Activated T-cell treated with anti-CD3 and anti-CD28 coated beads, Interleukin-2, amount 50 U/mL, for 24 hours (primary cell): ENCODE measurements at regions not wholly inside any gene's neighbourhood (a gene's known extent, or its start where the extent isn't known, plus 50 kb on each side); places are given as distances from the start of the nearest gene placed in this dataset.
"Not testable (repeated sequence)": the region's sequence is repeated elsewhere in the genome, so short reads cannot be mapped to it uniquely, and the experiment has no call there.

Source experiments
- DNase-seq: peaks from one replicate; pipeline ENCODE4 v3.0.0-alpha.2; 2020
- H3K27ac Mint-ChIP-seq: 2 replicates; pipeline ENCODE4 v1.8.0; 2020; ENCODE audit warnings: mild to moderate bottlenecking, mixed read lengths
- H3K27me3 Mint-ChIP-seq: 2 replicates; pipeline ENCODE4 v1.8.0; 2020; ENCODE audit warnings: mixed read lengths
- H3K36me3 Mint-ChIP-seq: 2 replicates; pipeline ENCODE4 v1.8.0; 2020; ENCODE audit warnings: low read depth, mixed read lengths
- H3K4me1 Mint-ChIP-seq: 2 replicates; pipeline ENCODE4 v1.8.0; 2020; ENCODE audit warnings: low read depth, mixed read lengths
- H3K4me3 Mint-ChIP-seq: 2 replicates; pipeline ENCODE4 v1.8.0; 2020; ENCODE audit warnings: mild to moderate bottlenecking, moderate library complexity, mixed read lengths
- H3K9me3 Mint-ChIP-seq: 2 replicates; pipeline ENCODE4 v1.8.0; 2020; ENCODE audit warnings: mixed read lengths

DNA sequence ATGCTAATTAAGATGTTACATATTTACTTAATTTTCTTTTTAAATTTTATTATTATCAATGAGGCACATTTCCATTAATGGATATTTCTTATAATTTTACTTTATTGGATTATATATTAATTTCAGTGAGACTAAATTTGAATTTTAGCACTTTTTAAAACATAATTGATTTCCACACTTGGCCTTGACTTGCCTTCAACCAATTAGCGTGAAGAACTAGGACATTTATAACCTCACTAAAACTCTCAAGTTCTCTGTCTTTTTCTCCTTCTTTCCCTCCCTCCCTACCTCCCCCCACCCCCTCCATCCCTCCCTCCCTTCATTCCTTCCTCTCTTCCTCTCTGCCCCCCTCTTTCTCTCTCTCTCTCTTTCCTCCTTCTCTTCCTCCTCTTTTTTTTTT, 1618.1 kb downstream of the C4orf33 start:
- H3K4me1 Mint-ChIP-seq = no peaks in the 10 kb centered on the region
- no peak overlapping the region for H3K27ac Mint-ChIP-seq
- no peak overlapping the region for H3K4me3 Mint-ChIP-seq
- H3K36me3 Mint-ChIP-seq = no peaks in the 10 kb centered on the region
- H3K9me3 Mint-ChIP-seq = peaks cover 9% of the 10 kb centered on the region
- DNase-seq = no peak
- no peaks in the 10 kb centered on the region for H3K27me3 Mint-ChIP-seq

DNA sequence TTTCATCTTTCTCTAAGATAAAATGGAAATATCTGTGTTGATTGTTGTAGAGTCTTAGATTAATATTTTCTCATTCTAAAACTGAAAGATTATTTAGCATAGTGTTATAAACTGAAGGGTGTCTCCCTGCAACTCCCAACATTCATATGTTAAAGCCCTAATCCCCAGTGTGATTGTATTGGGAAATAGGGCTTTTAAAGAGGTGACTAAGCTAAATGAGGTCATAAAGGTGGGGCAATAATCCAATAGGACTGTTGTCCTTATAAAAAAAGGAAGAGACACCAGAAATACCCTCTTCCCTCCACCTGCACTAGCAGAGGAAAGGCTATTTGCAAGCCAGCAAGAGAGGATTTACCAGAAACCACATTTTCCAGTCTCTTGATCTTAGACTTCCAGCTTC, 1626.4 kb downstream of the C4orf33 start:
- Mint-ChIP-seq H3K4me3 (no peak overlapping the region), H3K36me3 (no peaks in the 10 kb centered on the region), H3K27me3 (no peaks in the 10 kb centered on the region), H3K9me3 (peaks cover 4% of the 10 kb centered on the region), H3K27ac (no peak overlapping the region), H3K4me1 (no peaks in the 10 kb centered on the region)
- DNase-seq = no peak

GRCh38 chr4:130736436-130737185, 1640.7 kb downstream of the C4orf33 start:
- Mint-ChIP-seq H3K27ac (no peak overlapping the region), H3K27me3 (no peaks in the 10 kb centered on the region), H3K9me3 (peaks cover 33% of the 10 kb centered on the region), H3K4me3 (no peak overlapping the region), H3K4me1 (no peaks in the 10 kb centered on the region), H3K36me3 (no peaks in the 10 kb centered on the region)
- DNase-seq = no peak

DNA sequence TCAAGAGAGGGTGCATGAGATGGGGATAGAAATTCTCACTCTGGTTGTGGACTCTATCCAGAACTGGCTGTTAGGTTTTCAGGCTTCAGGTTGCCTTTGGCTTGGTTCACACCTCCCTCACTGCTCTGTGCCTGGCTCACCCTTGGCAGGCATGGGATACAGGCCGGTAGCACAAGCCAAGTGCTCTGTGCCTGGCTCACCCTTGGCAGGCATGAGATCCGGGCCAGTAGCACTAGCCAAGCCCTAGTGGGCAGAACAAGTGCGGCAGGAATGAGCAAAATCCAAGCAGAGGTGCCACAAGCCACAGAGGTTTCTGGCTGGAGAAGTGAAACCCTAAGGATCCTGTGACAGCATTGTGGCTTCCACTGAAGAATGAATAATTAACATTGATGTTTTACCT, 1642.3 kb downstream of the C4orf33 start:
- DNase-seq = no peak
- Mint-ChIP-seq H3K9me3 (peaks cover 29% of the 10 kb centered on the region), H3K4me3 (no peak overlapping the region), H3K4me1 (no peaks in the 10 kb centered on the region), H3K27me3 (no peaks in the 10 kb centered on the region), H3K27ac (no peak overlapping the region), H3K36me3 (no peaks in the 10 kb centered on the region)

GRCh38 chr4:130747842-130748241, 1651.9 kb downstream of the C4orf33 start:
- H3K4me1 Mint-ChIP-seq = no peaks in the 10 kb centered on the region
- no peak for DNase-seq
- H3K27ac Mint-ChIP-seq = no peak overlapping the region
- H3K36me3 Mint-ChIP-seq = no peaks in the 10 kb centered on the region
- no peak overlapping the region for H3K4me3 Mint-ChIP-seq
- H3K27me3 Mint-ChIP-seq = no peaks in the 10 kb centered on the region
- peaks cover 9% of the 10 kb centered on the region for H3K9me3 Mint-ChIP-seq

GRCh38 chr4:130753926-130754325, 1658.0 kb downstream of the C4orf33 start:
- H3K27ac Mint-ChIP-seq = no peak overlapping the region
- DNase-seq = no peak

DNA sequence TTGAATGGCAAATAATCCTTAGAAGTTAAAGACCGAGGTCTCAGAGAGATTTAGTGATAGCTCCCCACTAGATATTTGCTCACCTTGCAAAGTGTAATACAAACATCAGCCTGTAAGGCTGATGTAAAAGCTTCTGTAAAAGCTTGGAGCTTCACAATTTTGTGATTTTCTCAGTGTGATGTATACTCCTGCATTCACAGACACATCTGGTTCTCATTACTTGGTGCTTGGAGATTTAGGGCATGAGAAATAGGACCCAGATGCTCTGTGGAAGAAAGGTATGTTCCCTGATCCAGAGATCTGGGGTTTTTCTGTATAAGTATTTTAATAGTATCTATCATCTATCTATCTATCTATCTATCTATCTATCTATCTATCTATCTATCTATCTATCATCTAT, 1664.3 kb downstream of the C4orf33 start:
- Mint-ChIP-seq H3K27ac (no peak overlapping the region), H3K27me3 (no peaks in the 10 kb centered on the region), H3K4me3 (no peak overlapping the region), H3K36me3 (no peaks in the 10 kb centered on the region), H3K4me1 (no peaks in the 10 kb centered on the region), H3K9me3 (peaks cover 4% of the 10 kb centered on the region)
- no peak for DNase-seq

More at GRCh38 chr4:130753926-130754325, 1658.0 kb downstream of the C4orf33 start:
- H3K4me1 Mint-ChIP-seq = no peaks in the 10 kb centered on the region
- no peak overlapping the region for H3K4me3 Mint-ChIP-seq
- H3K27me3 Mint-ChIP-seq = no peaks in the 10 kb centered on the region
- peaks cover 8% of the 10 kb centered on the region for H3K9me3 Mint-ChIP-seq
- no peaks in the 10 kb centered on the region for H3K36me3 Mint-ChIP-seq

DNA sequence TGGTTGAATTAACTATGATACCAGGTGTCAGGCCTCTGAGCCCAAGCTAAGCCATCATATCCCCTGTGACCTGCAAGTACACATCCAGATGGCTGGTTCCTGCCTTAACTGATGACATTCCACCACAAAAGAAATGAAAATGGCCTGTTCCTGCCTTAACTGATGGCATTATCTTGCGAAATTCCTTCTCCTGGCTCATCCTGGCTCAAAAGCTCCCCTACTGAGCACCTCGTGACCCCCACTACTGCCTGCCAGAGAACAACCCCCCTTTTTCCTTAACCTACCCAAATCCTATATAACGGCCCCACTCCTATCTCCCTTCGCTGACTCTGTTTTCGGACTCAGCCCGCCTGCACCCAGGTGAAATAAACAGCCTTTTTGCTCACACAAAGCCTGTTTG, 1671.4 kb downstream of the C4orf33 start:
- DNase-seq, H3K9me3 Mint-ChIP-seq, H3K36me3 Mint-ChIP-seq, H3K4me1 Mint-ChIP-seq, H3K4me3 Mint-ChIP-seq, H3K27me3 Mint-ChIP-seq, H3K27ac Mint-ChIP-seq: not testable (repeated sequence)

DNA sequence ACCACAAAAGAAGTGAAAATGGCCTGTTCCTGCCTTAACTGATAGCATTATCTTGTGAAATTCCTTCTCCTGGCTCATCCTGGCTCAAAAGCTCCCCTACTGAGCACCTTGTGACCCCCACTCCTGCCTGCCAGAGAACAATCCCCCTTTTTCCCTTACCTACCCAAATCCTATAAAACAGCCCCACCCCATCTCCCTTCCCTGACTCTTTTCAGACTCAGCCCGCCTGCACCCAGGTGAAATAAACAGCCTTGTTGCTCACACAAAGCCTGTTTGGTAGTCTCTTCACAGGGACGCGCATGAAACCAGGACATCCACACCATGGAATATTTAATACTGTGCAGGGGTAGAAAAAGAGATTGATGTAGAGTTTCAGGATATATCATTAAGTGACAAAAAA, 1677.0 kb downstream of the C4orf33 start:
- H3K9me3 Mint-ChIP-seq = not testable (repeated sequence)

DNA sequence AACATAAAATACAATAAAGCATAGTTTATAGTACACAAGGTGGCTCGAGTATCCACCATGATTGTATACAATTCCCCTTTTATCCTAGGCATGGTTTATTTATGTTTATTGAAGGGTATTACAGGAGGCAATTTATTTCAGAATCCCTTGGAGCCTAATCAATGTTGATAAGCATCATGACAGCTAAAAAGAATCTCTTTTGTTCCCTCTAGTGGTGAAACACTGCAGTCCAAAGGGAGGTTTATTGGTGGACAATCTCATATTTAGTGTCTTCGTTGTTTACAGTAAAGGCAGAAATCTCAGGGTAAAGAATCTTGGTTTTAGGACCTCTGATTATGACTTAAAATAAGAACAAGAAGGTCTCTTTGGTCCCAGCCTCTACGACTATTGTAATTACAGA, 1712.5 kb downstream of the C4orf33 start:
- Mint-ChIP-seq H3K4me3 (no peak overlapping the region), H3K36me3 (no peaks in the 10 kb centered on the region)

More for the DNA sequence above, 1677.0 kb downstream of the C4orf33 start:
- not testable (repeated sequence) for H3K27ac Mint-ChIP-seq, H3K27me3 Mint-ChIP-seq, H3K4me3 Mint-ChIP-seq, H3K4me1 Mint-ChIP-seq, H3K36me3 Mint-ChIP-seq, DNase-seq

GRCh38 chr4:130812117-130812765, 1716.3 kb downstream of the C4orf33 start:
- Mint-ChIP-seq H3K9me3 (peaks cover 8% of the 10 kb centered on the region), H3K4me1 (no peaks in the 10 kb centered on the region), H3K36me3 (no peaks in the 10 kb centered on the region), H3K4me3 (no peak overlapping the region), H3K27ac (no peak overlapping the region), H3K27me3 (no peaks in the 10 kb centered on the region)
- no peak for DNase-seq

More for the DNA sequence above, 1712.5 kb downstream of the C4orf33 start:
- no peaks in the 10 kb centered on the region for H3K4me1 Mint-ChIP-seq
- no peak for DNase-seq
- H3K27me3 Mint-ChIP-seq = no peaks in the 10 kb centered on the region
- H3K27ac Mint-ChIP-seq = no peak overlapping the region
- peaks cover 17% of the 10 kb centered on the region for H3K9me3 Mint-ChIP-seq

DNA sequence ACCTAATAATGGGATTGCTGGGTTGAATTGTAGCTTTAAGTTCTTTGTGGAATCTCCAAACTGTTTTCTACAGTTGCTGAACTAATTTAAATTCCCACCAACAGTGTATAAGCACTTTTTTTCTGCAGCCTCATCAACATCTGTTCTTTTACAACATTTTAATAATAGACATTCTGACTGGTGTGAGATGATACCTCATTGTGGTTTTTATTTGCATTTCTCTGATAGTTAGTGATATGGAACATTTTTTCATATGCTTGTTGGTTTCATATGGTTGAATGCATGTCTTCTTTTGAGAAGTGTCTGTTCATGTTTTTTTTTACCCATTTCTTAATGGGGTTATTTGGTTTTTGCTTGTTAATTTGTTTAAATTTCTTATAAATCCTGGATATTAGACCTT, 1718.9 kb downstream of the C4orf33 start:
- H3K4me1 Mint-ChIP-seq = no peaks in the 10 kb centered on the region
- no peak for DNase-seq
- H3K4me3 Mint-ChIP-seq = no peak overlapping the region
- H3K27me3 Mint-ChIP-seq = no peaks in the 10 kb centered on the region
- no peaks in the 10 kb centered on the region for H3K36me3 Mint-ChIP-seq
- peaks cover 6% of the 10 kb centered on the region for H3K9me3 Mint-ChIP-seq
- no peak overlapping the region for H3K27ac Mint-ChIP-seq

GRCh38 chr4:130820448-130820847, 1724.5 kb downstream of the C4orf33 start:
- Mint-ChIP-seq H3K27ac (no peak overlapping the region), H3K4me3 (no peak overlapping the region), H3K9me3 (peaks cover 6% of the 10 kb centered on the region), H3K27me3 (no peaks in the 10 kb centered on the region), H3K36me3 (no peaks in the 10 kb centered on the region), H3K4me1 (no peaks in the 10 kb centered on the region)
- no peak for DNase-seq

GRCh38 chr4:130825284-130825683, 1729.3 kb downstream of the C4orf33 start:
- no peak overlapping the region for H3K4me3 Mint-ChIP-seq
- H3K4me1 Mint-ChIP-seq = no peaks in the 10 kb centered on the region
- DNase-seq = no peak
- no peak overlapping the region for H3K27ac Mint-ChIP-seq
- H3K27me3 Mint-ChIP-seq = no peaks in the 10 kb centered on the region
- H3K9me3 Mint-ChIP-seq = peaks cover 10% of the 10 kb centered on the region
- no peaks in the 10 kb centered on the region for H3K36me3 Mint-ChIP-seq

- Mint-ChIP-seq H3K27me3 (no peaks in the 10 kb centered on the region), H3K9me3 (peaks cover 16% of the 10 kb centered on the region), H3K27ac (no peak overlapping the region), H3K36me3 (no peaks in the 10 kb centered on the region), H3K4me3 (no peak overlapping the region), H3K4me1 (no peaks in the 10 kb centered on the region)
- DNase-seq = no peak
Observed at GRCh38 chr4:130850019-130850524, 1754.1 kb downstream of the C4orf33 start.
